IMR-90 (cell line): ENCODE measurements at regions not wholly inside any gene's neighbourhood (a gene's known extent, or its start where the extent isn't known, plus 50 kb on each side); places are given as distances from the start of the nearest gene placed in this dataset.

ENCODE experiments used
- ATAC-seq: fragments of 200-7000 bp; cut with Tn5 transposase; 2 replicates; pipeline ENCODE4 v1.9.1; 2020; ENCODE audit warnings: low read depth, mild to moderate bottlenecking, moderate library complexity
- BruUV-seq: library from RNA; stranded (reverse); fragments of 400-500 nt; replicated peaks from 2 replicates; lab custom pipeline; 2021; lab: Mats Ljungman, UMichigan
- CTCF ChIA-PET: fragments of 300-600 bp; formaldehyde crosslinking; extraction: SDS; loops from one replicate; lab custom pipeline; 2021; ENCODE audit warnings: antibody characterized with exemption; lab: Yijun Ruan, JAX
- POLR2A ChIA-PET: fragments of 300-600 bp; sonication (Branson Sonifier 250); formaldehyde crosslinking; loops from one replicate; lab custom pipeline; 2022; ENCODE audit warnings: antibody characterized with exemption; ENCODE audit not compliant: unreplicated experiment; lab: Charles Lee
- DNase-seq: peaks from one replicate; pipeline ENCODE4 v3.0.0; 2013
- H2AFZ ChIP-seq: replicated peaks from 2 replicates; pipeline ENCODE3; 2013; ENCODE audit warnings: low read length, mild to moderate bottlenecking; ENCODE audit not compliant: poor library complexity
- H2AK5ac ChIP-seq: 2 replicates; pipeline ENCODE4 v1.6.1; 2013; ENCODE audit warnings: low read depth, low read length, inconsistent platforms
- H2AK9ac ChIP-seq: replicated peaks from 2 replicates; pipeline ENCODE3; 2013; ENCODE audit warnings: mild to moderate bottlenecking, low read depth, low read length, moderate library complexity; ENCODE audit not compliant: poor library complexity
- H2BK120ac ChIP-seq: 2 replicates; pipeline ENCODE4 v1.6.1; 2013; ENCODE audit warnings: low read depth, low read length, inconsistent platforms
- H2BK15ac ChIP-seq: 3 replicates; pipeline ENCODE4 v1.6.1; 2013; ENCODE audit warnings: low read depth, low read length, inconsistent platforms
- H2BK20ac ChIP-seq: 2 replicates; pipeline ENCODE4 v1.6.1; 2013; ENCODE audit warnings: low read depth, mild to moderate bottlenecking, inconsistent platforms, low read length, moderate library complexity
- H2BK5ac ChIP-seq: 2 replicates; pipeline ENCODE4 v1.6.1; 2013; ENCODE audit warnings: mild to moderate bottlenecking, low read depth, low read length, inconsistent platforms; ENCODE audit not compliant: poor library complexity, severe bottlenecking
- H3K14ac ChIP-seq: replicated peaks from 2 replicates; pipeline ENCODE4 v1.6.1; 2013; ENCODE audit warnings: low read depth, low read length, inconsistent platforms
- H3K18ac ChIP-seq: 2 replicates; pipeline ENCODE4 v1.6.1; 2013; ENCODE audit warnings: low read depth, low read length, control low read depth
- H3K23ac ChIP-seq: 2 replicates; pipeline ENCODE4 v1.6.1; 2013; ENCODE audit warnings: low read depth, low read length, inconsistent platforms
- H3K27ac ChIP-seq: 2 replicates; pipeline ENCODE4 v1.5.1; 2013; ENCODE audit warnings: mild to moderate bottlenecking, control low read depth, low read length; ENCODE audit not compliant: insufficient read depth
- H3K27me3 ChIP-seq: 2 replicates; pipeline ENCODE4 v1.6.1; 2013; ENCODE audit warnings: low read length; ENCODE audit not compliant: control insufficient read depth, insufficient read depth
- H3K36me3 ChIP-seq: 2 replicates; pipeline ENCODE4 v1.6.1; 2013; ENCODE audit warnings: low read length, mixed read lengths; ENCODE audit not compliant: control insufficient read depth, insufficient read depth
- H3K4ac ChIP-seq: 2 replicates; pipeline ENCODE4 v1.6.1; 2013; ENCODE audit warnings: low read depth, low read length, inconsistent platforms
- H3K4me1 ChIP-seq: 2 replicates; pipeline ENCODE4 v1.6.1; 2013; ENCODE audit warnings: low read length, mixed read lengths; ENCODE audit not compliant: control insufficient read depth, insufficient read depth
- H3K4me2 ChIP-seq: 2 replicates; pipeline ENCODE4 v1.6.1; 2013; ENCODE audit warnings: low read depth, mild to moderate bottlenecking, control low read depth, low read length, moderate library complexity
- H3K4me3 ChIP-seq: 2 replicates; pipeline ENCODE4 v1.5.1; 2013; ENCODE audit warnings: low read depth, mild to moderate bottlenecking, control low read depth, low read length, moderate library complexity; ENCODE audit not compliant: insufficient read depth
- H3K56ac ChIP-seq: 2 replicates; pipeline ENCODE4 v1.6.1; 2013; ENCODE audit warnings: low read length, inconsistent platforms; ENCODE audit not compliant: insufficient read depth; ENCODE audit errors: extremely low read depth
- H3K79me1 ChIP-seq, 2 experiments: 2 replicates each; pipeline ENCODE4 v1.6.1; 2013; ENCODE audit warnings: low read length in 2 of 2, inconsistent platforms in 1 of 2, low read depth in 1 of 2
- H3K9ac ChIP-seq: 2 replicates; pipeline ENCODE4 v1.6.1; 2013; ENCODE audit warnings: low read depth, low read length, control low read depth
- H3K9me1 ChIP-seq: 2 replicates; pipeline ENCODE4 v1.6.1; 2013; ENCODE audit warnings: low read length, inconsistent platforms; ENCODE audit not compliant: insufficient read depth
- H3K9me3 ChIP-seq: 2 replicates; pipeline ENCODE4 v1.6.1; 2013; ENCODE audit warnings: low read length; ENCODE audit not compliant: control insufficient read depth, insufficient read depth
- H4K20me1 ChIP-seq: 2 replicates; pipeline ENCODE4 v1.6.1; 2013; ENCODE audit warnings: low read length, inconsistent platforms; ENCODE audit not compliant: insufficient read depth
- H4K5ac ChIP-seq: 2 replicates; pipeline ENCODE4 v1.6.1; 2013; ENCODE audit warnings: mild to moderate bottlenecking, low read depth, low read length, control low read depth
- H4K8ac ChIP-seq, 2 experiments: 2 replicates each; pipeline ENCODE4 v1.6.1; 2013; ENCODE audit warnings: low read depth in 2 of 2, low read length in 2 of 2, control low read depth in 1 of 2, inconsistent platforms in 1 of 2
- H4K91ac ChIP-seq: 2 replicates; pipeline ENCODE4 v1.6.1; 2013; ENCODE audit warnings: low read depth, low read length, inconsistent platforms; ENCODE audit not compliant: insufficient read depth
- BHLHE40 ChIP-seq: fragments of 150-350 bp; IDR thresholded peaks from 2 replicates; pipeline ENCODE4 v1.6.1; 2016; ENCODE audit warnings: mild to moderate bottlenecking, low read depth, low read length
- CEBPB ChIP-seq: IDR thresholded peaks from 2 replicates; pipeline ENCODE4 v1.6.1; 2012; ENCODE audit warnings: low read depth, low read length, improper control_type of control experiment
- CHD1 ChIP-seq: IDR thresholded peaks from 2 replicates; pipeline ENCODE4 v1.6.1; 2012; ENCODE audit warnings: low read depth, low read length, improper control_type of control experiment
- CTCF ChIP-seq: conservative IDR thresholded peaks from 2 replicates; pipeline ENCODE4 v1.5.1; 2012; ENCODE audit warnings: mild to moderate bottlenecking, low read depth, low read length, improper control_type of control experiment
- ELK1 ChIP-seq: fragments of 150-350 bp; IDR thresholded peaks from 2 replicates; pipeline ENCODE4 v1.6.1; 2016; ENCODE audit warnings: low read depth, mild to moderate bottlenecking, low read length, moderate library complexity, borderline replicate concordance
- FOS ChIP-seq: fragments of 150-350 bp; IDR thresholded peaks from 2 replicates; pipeline ENCODE4 v1.6.1; 2016; ENCODE audit warnings: low read depth, low read length
- MAFK ChIP-seq: IDR thresholded peaks from 2 replicates; pipeline ENCODE4 v1.6.1; 2012; ENCODE audit warnings: low read depth, low read length, improper control_type of control experiment
- MAZ ChIP-seq: IDR thresholded peaks from 2 replicates; pipeline ENCODE4 v1.6.1; 2012; ENCODE audit warnings: low read depth, mild to moderate bottlenecking, low read length, improper control_type of control experiment, moderate library complexity, borderline replicate concordance
- MXI1 ChIP-seq: IDR thresholded peaks from 2 replicates; pipeline ENCODE4 v1.6.1; 2012; ENCODE audit warnings: low read depth, mild to moderate bottlenecking, low read length, moderate library complexity, borderline replicate concordance
- NFE2L2 ChIP-seq: fragments of 150-350 bp; IDR thresholded peaks from 2 replicates; pipeline ENCODE4 v1.6.1; 2016; ENCODE audit warnings: low read depth, mild to moderate bottlenecking, low read length
- POLR2A ChIP-seq: IDR thresholded peaks from 2 replicates; pipeline ENCODE4 v1.6.1; 2012; ENCODE audit warnings: mild to moderate bottlenecking, low read depth, low read length
- RAD21 ChIP-seq: IDR thresholded peaks from 2 replicates; pipeline ENCODE4 v1.6.1; 2012; ENCODE audit warnings: low read length, improper control_type of control experiment
- RCOR1 ChIP-seq: IDR thresholded peaks from 2 replicates; pipeline ENCODE4 v1.6.1; 2012; ENCODE audit warnings: mild to moderate bottlenecking, low read length, improper control_type of control experiment; ENCODE audit not compliant: insufficient replicate concordance
- RFX5 ChIP-seq: IDR thresholded peaks from 2 replicates; pipeline ENCODE4 v1.8.0; 2012; ENCODE audit warnings: low read depth, mild to moderate bottlenecking, low read length, moderate library complexity
- SMC3 ChIP-seq: fragments of 150-350 bp; IDR thresholded peaks from 2 replicates; pipeline ENCODE4 v1.6.1; 2016; ENCODE audit warnings: low read depth, mild to moderate bottlenecking, antibody characterized with exemption, low read length, moderate library complexity
- USF2 ChIP-seq: fragments of 150-350 bp; IDR thresholded peaks from 2 replicates; pipeline ENCODE4 v1.6.1; 2017; ENCODE audit warnings: mild to moderate bottlenecking, antibody characterized with exemption, low read length, low read depth
- WGBS, 2 experiments: methylation state at CpG; one replicate each; pipeline versions ENCODE4 v1.1.5 to v1.1.7; 2013; ENCODE audit warnings: missing lambda C conversion rate in 2 of 2; ENCODE audit not compliant: insufficient read length in 1 of 2; ENCODE audit errors: extremely low coverage in 2 of 2; 5-methylcytosine and 5-hydroxymethylcytosine counted together
- dilution Hi-C: fragments of 300-500 bp; cut with HindIII; formaldehyde crosslinking; loops from one replicate; pipeline ENCODE4 v1.14.3; 2018; ENCODE audit warnings: low sequenced_read_pairs; ENCODE audit not compliant: unreplicated experiment
- in situ Hi-C: fragments of 300-500 bp; cut with MboI; formaldehyde crosslinking; loops from 3 replicates; pipeline ENCODE4 v1.14.3; 2019; ENCODE audit warnings: low sequenced_read_pairs, inconsistent platforms, mixed read lengths
- intact Hi-C: fragments of 100-400 bp; cut with micrococcal nuclease; formaldehyde crosslinking; loops from 2 replicates; pipeline ENCODE4 v1.10.0; 2022

- Histone ChIP-seq H3K4ac (no peak overlapping the region), H3K4me2 (no peak overlapping the region), H2AK9ac (no peak overlapping the region), H3K9me1 (peaks cover 8% of the 10 kb centered on the region), H3K36me3 (no peaks in the 10 kb centered on the region), H2AK5ac (no peak overlapping the region), H3K4me1 (peaks cover 14% of the 10 kb centered on the region), H3K56ac (no peak overlapping the region), H2BK120ac (no peak overlapping the region), H3K27ac (no peak overlapping the region), H3K9me3 (no peaks in the 10 kb centered on the region), H2AFZ (no peak overlapping the region), H3K14ac (no peak overlapping the region), H2BK20ac (no peak overlapping the region), H4K91ac (no peak overlapping the region), H4K5ac (no peak overlapping the region), H3K79me1 (no peaks in the 10 kb centered on the region), H2BK15ac (no peak overlapping the region), H3K9ac (no peak overlapping the region), H3K18ac (no peak overlapping the region), H3K4me3 (no peak overlapping the region), H4K20me1 (no peaks in the 10 kb centered on the region), H4K8ac (no peak overlapping the region), H2BK5ac (no peak overlapping the region), H3K23ac (no peak overlapping the region), H3K27me3 (no peaks in the 10 kb centered on the region)
- DNase-seq (no peak), ATAC-seq (no peak)
- no TSS peak for BruUV-seq
- POLR2A ChIA-PET, result no interaction called here
- in situ Hi-C loops (no loop called here), dilution Hi-C loops (no loop called here), intact Hi-C loops (no loop called here)
- CTCF ChIA-PET, result no interaction called here
- TF ChIP-seq ELK1, result no peak
- TF ChIP-seq RCOR1, result no peak
- no peak for TF ChIP-seq POLR2A
- TF ChIP-seq CHD1, result no peak
- no peak for TF ChIP-seq CTCF
- no peak for TF ChIP-seq USF2
- TF ChIP-seq MAZ, result no peak
- no peak for TF ChIP-seq FOS
- TF ChIP-seq SMC3, result no peak
- no peak for TF ChIP-seq NFE2L2
- TF ChIP-seq MXI1, result no peak
- no peak for TF ChIP-seq BHLHE40
- TF ChIP-seq CEBPB, result no peak
- no peak for TF ChIP-seq RFX5
- TF ChIP-seq MAFK, result no peak
- no peak for TF ChIP-seq RAD21
- WGBS, 2 experiments, result no CpG with 5 or more reads among the region's 4 CpGs
Measured at GRCh38 chr4:122671919-122672490, 51.1 kb upstream of the IL21 start.
